AG04449 (cell line): ENCODE measurements at regions not wholly inside any gene's neighbourhood (a gene's known extent, or its start where the extent isn't known, plus 50 kb on each side); places are given as distances from the start of the nearest gene placed in this dataset.

Source experiments
- CTCF ChIA-PET: fragments of 350-600 bp; formaldehyde crosslinking; extraction: SDS; loops from one replicate; lab custom pipeline; 2021; ENCODE audit warnings: antibody characterized with exemption; lab: Yijun Ruan, JAX
- POLR2A ChIA-PET: fragments of 400-600, 350-600 bp; formaldehyde crosslinking; extraction: SDS; loops from one replicate; lab custom pipeline; 2020; ENCODE audit warnings: antibody characterized with exemption, inconsistent platforms; lab: Yijun Ruan, JAX
- DNase-seq: peaks from one replicate; pipeline ENCODE4 v3.0.0-alpha.2; 2010; ENCODE audit warnings: low read depth, low spot score
- H3K4me3 ChIP-seq: 2 replicates; pipeline ENCODE4 v1.5.1; 2011; ENCODE audit warnings: low read depth, mild to moderate bottlenecking, control low read depth, low read length
- TF ChIP-seq, protein P1 (sequence below): IDR thresholded peaks from one replicate; pipeline ENCODE4 v1.5.1; 2011; ENCODE audit warnings: mild to moderate bottlenecking, moderate library complexity, low read length, control low read depth, inconsistent platforms; ENCODE audit not compliant: insufficient read depth; ENCODE audit errors: missing control alignments

DNA sequence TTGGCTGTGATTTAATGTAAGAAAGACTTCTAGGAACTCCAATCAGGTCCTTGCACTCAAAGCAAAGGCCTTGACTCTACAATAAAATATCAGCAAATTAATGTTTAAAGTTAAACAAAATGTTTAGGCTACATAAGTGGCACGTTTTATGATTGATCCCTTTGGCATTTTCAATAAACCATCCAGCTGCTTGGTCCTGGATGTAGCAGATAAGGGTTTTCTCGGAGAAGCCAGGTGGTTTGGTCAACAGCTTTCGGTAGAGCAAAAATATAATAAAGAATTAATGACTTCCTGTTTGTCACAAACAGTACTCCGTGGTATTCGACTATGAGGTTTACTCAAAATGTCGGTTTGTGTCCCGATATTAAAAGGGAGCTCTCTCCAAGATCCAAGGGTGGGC lies 95.8 kb downstream of the GEMIN8 start:
- TF ChIP-seq, protein P1, sequence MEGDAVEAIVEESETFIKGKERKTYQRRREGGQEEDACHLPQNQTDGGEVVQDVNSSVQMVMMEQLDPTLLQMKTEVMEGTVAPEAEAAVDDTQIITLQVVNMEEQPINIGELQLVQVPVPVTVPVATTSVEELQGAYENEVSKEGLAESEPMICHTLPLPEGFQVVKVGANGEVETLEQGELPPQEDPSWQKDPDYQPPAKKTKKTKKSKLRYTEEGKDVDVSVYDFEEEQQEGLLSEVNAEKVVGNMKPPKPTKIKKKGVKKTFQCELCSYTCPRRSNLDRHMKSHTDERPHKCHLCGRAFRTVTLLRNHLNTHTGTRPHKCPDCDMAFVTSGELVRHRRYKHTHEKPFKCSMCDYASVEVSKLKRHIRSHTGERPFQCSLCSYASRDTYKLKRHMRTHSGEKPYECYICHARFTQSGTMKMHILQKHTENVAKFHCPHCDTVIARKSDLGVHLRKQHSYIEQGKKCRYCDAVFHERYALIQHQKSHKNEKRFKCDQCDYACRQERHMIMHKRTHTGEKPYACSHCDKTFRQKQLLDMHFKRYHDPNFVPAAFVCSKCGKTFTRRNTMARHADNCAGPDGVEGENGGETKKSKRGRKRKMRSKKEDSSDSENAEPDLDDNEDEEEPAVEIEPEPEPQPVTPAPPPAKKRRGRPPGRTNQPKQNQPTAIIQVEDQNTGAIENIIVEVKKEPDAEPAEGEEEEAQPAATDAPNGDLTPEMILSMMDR = no peak
- ChIA-PET POLR2A (no interaction called here), CTCF (no interaction called here)
- DNase-seq = no peak
- no peak overlapping the region for H3K4me3 ChIP-seq

DNA sequence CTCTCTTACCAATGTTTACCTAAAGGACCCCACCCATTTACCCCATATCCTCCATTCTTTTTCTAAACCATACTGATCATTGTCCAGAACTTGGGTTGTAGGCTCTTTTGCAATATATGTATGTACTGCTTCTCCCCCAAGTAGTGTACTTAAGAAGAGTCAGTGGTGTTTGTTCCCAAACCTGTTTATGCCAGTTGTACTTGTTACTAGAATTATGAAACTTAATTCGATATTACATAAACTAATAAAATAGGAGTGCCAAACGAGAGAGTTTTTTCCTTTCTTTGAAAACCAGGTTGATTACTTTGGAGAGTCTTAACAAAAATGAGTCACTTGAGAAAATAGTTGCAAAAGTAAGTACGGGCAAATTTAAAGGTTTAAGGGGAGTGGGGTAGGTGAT lies 96.3 kb downstream of the GEMIN8 start:
- DNase-seq = no peak
- ChIA-PET CTCF (no interaction called here), POLR2A (no interaction called here)
- H3K4me3 ChIP-seq = no peak overlapping the region
- TF ChIP-seq, protein P1 = no peak

DNA sequence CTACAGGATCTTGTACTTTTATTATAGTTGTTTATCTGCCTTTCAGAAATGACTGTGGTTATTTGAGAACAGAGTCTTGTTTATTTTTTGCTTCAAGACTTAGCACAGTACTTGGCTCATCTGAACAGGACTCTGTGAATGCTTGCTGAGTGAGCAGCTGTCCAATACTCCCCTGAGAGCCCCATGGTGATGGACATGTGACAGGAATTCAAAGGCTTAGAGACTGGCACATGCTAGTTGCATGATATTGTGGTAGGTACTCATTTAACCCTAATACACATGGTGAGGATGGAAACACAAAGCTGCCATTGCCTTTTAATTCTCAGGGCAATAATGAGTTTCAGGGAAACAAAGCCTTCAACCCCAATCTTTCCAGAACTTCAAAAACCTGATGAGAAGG lies 97.3 kb downstream of the GEMIN8 start:
- ChIA-PET POLR2A (no interaction called here), CTCF (no interaction called here)
- DNase-seq = no peak
- no peak overlapping the region for H3K4me3 ChIP-seq
- TF ChIP-seq, protein P1 = no peak

DNA sequence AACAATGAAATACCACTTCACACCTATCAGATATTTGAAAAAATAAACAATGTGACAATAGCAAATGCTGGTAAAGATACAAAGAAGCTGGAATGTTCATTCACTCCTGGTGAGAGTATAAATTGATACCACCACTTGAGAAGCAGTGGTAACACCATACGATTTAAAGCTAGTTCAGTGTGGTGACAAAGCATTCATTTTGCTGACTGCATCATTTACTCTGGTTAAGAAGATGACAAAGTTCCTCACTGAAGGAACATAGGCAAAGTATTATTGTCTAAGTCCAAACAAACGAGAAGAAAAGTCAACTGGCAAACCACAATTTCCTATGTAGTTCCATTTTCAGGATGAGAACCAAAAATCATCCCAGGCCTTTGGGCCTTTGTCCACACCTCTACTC lies 102.5 kb downstream of the GEMIN8 start:
- CTCF ChIA-PET = no interaction called here
- no peak overlapping the region for H3K4me3 ChIP-seq
- TF ChIP-seq, protein P1 = no peak
- POLR2A ChIA-PET = no interaction called here
- no peak for DNase-seq

DNA sequence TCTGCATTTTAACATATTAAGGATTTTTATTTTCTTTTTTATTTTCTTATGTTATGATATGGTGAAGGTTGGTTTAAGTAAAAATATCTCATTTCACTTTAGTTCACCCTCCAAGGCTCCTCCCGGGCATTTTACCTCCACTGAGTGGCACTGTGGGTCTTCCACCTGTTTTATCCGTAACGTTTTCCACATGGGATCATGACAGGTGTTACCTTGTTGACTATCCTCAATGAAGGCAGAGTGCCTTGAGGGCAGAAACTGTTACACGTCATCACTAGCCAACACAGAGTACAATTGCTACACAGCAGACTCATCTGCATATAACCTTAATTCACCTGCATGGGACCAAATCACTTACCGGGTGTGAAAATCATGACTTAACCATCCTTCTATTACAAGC lies 105.8 kb downstream of the GEMIN8 start:
- H3K4me3 ChIP-seq = no peak overlapping the region
- CTCF ChIA-PET = no interaction called here
- no peak for DNase-seq
- TF ChIP-seq, protein P1 = no peak
- POLR2A ChIA-PET = interaction anchor here (0.7 kb wide), 1 partner anchor 36 kb away, joined by 3 read pairs; no protein-coding TSS in a partner anchor

DNA sequence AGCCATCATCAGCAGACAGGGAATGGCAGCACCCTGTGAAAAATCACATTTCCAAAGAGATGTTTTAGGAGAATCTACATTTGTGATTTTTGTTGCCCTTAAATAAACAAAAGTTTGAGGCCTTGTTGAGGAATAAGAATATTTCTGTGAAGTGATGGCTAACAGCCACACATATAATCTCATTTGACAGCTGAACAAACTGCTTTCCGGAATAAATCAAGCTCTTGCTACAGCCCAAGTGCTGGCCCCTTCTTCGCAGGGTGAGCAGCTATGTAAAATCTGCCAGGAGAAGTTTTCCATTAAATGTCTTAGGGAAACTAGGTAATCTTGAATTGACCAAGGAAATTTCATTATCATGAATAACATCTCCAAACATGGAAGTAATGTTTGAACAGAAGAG lies 106.4 kb upstream of the GPM6B start:
- no peak for DNase-seq
- ChIA-PET CTCF (no interaction called here), POLR2A (interaction anchor here (0.7 kb wide), 1 partner anchor 37 kb away, joined by 3 read pairs; no protein-coding TSS in a partner anchor)
- TF ChIP-seq, protein P1 = no peak
- H3K4me3 ChIP-seq = no peak overlapping the region
